HEK293 (cell line): ENCODE measurements at regions not wholly inside any gene's neighbourhood (a gene's known extent, or its start where the extent isn't known, plus 50 kb on each side); places are given as distances from the start of the nearest gene placed in this dataset.

ENCODE experiments used
- CTCF ChIA-PET: fragments of 350-600 bp; formaldehyde crosslinking; extraction: SDS; loops from one replicate; lab custom pipeline; 2021; ENCODE audit warnings: antibody characterized with exemption; lab: Yijun Ruan, JAX
- POLR2A ChIA-PET: fragments of 300-600 bp; formaldehyde crosslinking; extraction: SDS; loops from one replicate; lab custom pipeline; 2020; ENCODE audit warnings: antibody characterized with exemption, inconsistent platforms; lab: Yijun Ruan, JAX
- H3K27ac ChIP-seq: fragments of 200-500 bp; sonication (Bioruptor generic); 2 replicates; pipeline ENCODE4 v1.5.1; 2014; ENCODE audit warnings: low read depth, low read length, control low read depth, inconsistent platforms; ENCODE audit errors: extremely low read depth
- H3K36me3 ChIP-seq, 2 experiments: fragments of 200-500 bp in 1 of 2; sonication (Bioruptor generic) in 1 of 2; 1 replicate in 1 of 2; 2 replicates in 1 of 2; pipeline ENCODE4 v1.5.1; 2014 to 2017; ENCODE audit warnings: inconsistent platforms in 2 of 2, low read length in 2 of 2; ENCODE audit not compliant: control insufficient read depth in 2 of 2, insufficient read depth in 1 of 2
- H3K4me1 ChIP-seq: fragments of 200-500 bp; sonication (Bioruptor generic); 2 replicates; pipeline ENCODE4 v1.5.1; 2014; ENCODE audit warnings: mild to moderate bottlenecking, low read length, inconsistent platforms; ENCODE audit not compliant: control insufficient read depth, insufficient read depth
- H3K4me3 ChIP-seq: 2 replicates; pipeline ENCODE4 v1.5.1; 2011; ENCODE audit warnings: low read depth, mild to moderate bottlenecking, control low read depth, low read length, moderate library complexity
- H3K9me3 ChIP-seq: fragments of 200-500 bp; sonication (Bioruptor generic); 2 replicates; pipeline ENCODE4 v1.5.1; 2014; ENCODE audit warnings: low read depth, low read length, inconsistent platforms; ENCODE audit not compliant: control insufficient read depth, insufficient read depth
- BCL11A ChIP-seq: fragments of 450-650 bp; formaldehyde crosslinking; IDR thresholded peaks from 2 replicates; pipeline ENCODE4 v1.5.1; 2016; ENCODE audit warnings: low read depth, missing biosample characterization, missing genetic modification characterization
- GLIS1 ChIP-seq: fragments of 450-650 bp; formaldehyde crosslinking; IDR thresholded peaks from 2 replicates; pipeline ENCODE4 v1.5.1; 2016; ENCODE audit warnings: missing biosample characterization, missing genetic modification characterization
- KLF7 ChIP-seq: fragments of 450-650 bp; formaldehyde crosslinking; IDR thresholded peaks from 2 replicates; pipeline ENCODE4 v1.5.1; 2016; ENCODE audit warnings: missing biosample characterization, missing genetic modification characterization, borderline replicate concordance
- MEIS1 ChIP-seq: sonication (generic); formaldehyde crosslinking; IDR thresholded peaks from 2 replicates; pipeline ENCODE4 v1.8.1; 2022; ENCODE audit warnings: missing genetic modification reagents, mild to moderate bottlenecking, borderline replicate concordance
- MYNN ChIP-seq: fragments of 450-650 bp; formaldehyde crosslinking; IDR thresholded peaks from 2 replicates; pipeline ENCODE4 v1.5.1; 2016; ENCODE audit warnings: missing biosample characterization, missing genetic modification characterization, borderline replicate concordance
- PRDM4 ChIP-seq: fragments of 450-650 bp; formaldehyde crosslinking; IDR thresholded peaks from 2 replicates; pipeline ENCODE4 v1.5.1; 2017; ENCODE audit warnings: missing biosample characterization, missing genetic modification characterization
- SCRT1 ChIP-seq: fragments of 450-650 bp; formaldehyde crosslinking; IDR thresholded peaks from 2 replicates; pipeline ENCODE4 v1.5.1; 2016; ENCODE audit warnings: missing biosample characterization, missing genetic modification characterization, borderline replicate concordance
- TCF7L2 ChIP-seq: IDR thresholded peaks from 2 replicates; pipeline ENCODE4 v1.6.1; 2011; ENCODE audit warnings: low read depth, mild to moderate bottlenecking, inconsistent platforms, low read length, moderate library complexity, borderline replicate concordance
- WT1 ChIP-seq: fragments of 450-650 bp; formaldehyde crosslinking; IDR thresholded peaks from 2 replicates; pipeline ENCODE4 v1.5.1; 2016; ENCODE audit warnings: missing biosample characterization, missing genetic modification characterization
- ZFP41 ChIP-seq: fragments of 450-650 bp; formaldehyde crosslinking; IDR thresholded peaks from 2 replicates; pipeline ENCODE4 v1.5.1; 2016; ENCODE audit warnings: missing biosample characterization, missing genetic modification characterization, borderline replicate concordance
- ZFP69B ChIP-seq: fragments of 450-650 bp; formaldehyde crosslinking; IDR thresholded peaks from 2 replicates; pipeline ENCODE4 v1.5.1; 2016; ENCODE audit warnings: missing biosample characterization, missing genetic modification characterization
- ZIC2 ChIP-seq: fragments of 450-650 bp; formaldehyde crosslinking; IDR thresholded peaks from 2 replicates; pipeline ENCODE4 v1.5.1; 2016; ENCODE audit warnings: missing biosample characterization, missing genetic modification characterization
- ZNF148 ChIP-seq: fragments of 450-650 bp; formaldehyde crosslinking; IDR thresholded peaks from 2 replicates; pipeline ENCODE4 v1.5.0; 2017; ENCODE audit warnings: missing biosample characterization, missing genetic modification characterization, borderline replicate concordance
- ZNF184 ChIP-seq: fragments of 450-650 bp; IDR thresholded peaks from 2 replicates; pipeline ENCODE4 v1.5.1; 2018; ENCODE audit warnings: missing biosample characterization, mild to moderate bottlenecking, missing genetic modification characterization
- ZNF19 ChIP-seq: fragments of 450-650 bp; formaldehyde crosslinking; IDR thresholded peaks from 2 replicates; pipeline ENCODE4; 2016; ENCODE audit warnings: missing biosample characterization, missing genetic modification characterization, low read depth
- ZNF2 ChIP-seq: fragments of 450-650 bp; formaldehyde crosslinking; IDR thresholded peaks from 2 replicates; pipeline ENCODE4 v1.5.1; 2016; ENCODE audit warnings: missing biosample characterization, missing genetic modification characterization
- ZNF423 ChIP-seq: fragments of 450-650 bp; formaldehyde crosslinking; IDR thresholded peaks from 2 replicates; pipeline ENCODE4 v1.5.1; 2016; ENCODE audit warnings: missing biosample characterization, missing genetic modification characterization
- ZNF473 ChIP-seq: fragments of 450-650 bp; formaldehyde crosslinking; IDR thresholded peaks from 2 replicates; pipeline ENCODE4 v1.5.1; 2017; ENCODE audit warnings: missing biosample characterization, missing genetic modification characterization
- ZNF544 ChIP-seq: fragments of 450-650 bp; formaldehyde crosslinking; IDR thresholded peaks from 2 replicates; pipeline ENCODE4 v1.5.0; 2017; ENCODE audit warnings: missing biosample characterization, missing genetic modification characterization
- ZNF558 ChIP-seq: fragments of 450-650 bp; formaldehyde crosslinking; IDR thresholded peaks from 2 replicates; pipeline ENCODE4 v1.5.1; 2016; ENCODE audit warnings: missing biosample characterization, missing genetic modification characterization
- ZNF561 ChIP-seq: fragments of 450-650 bp; IDR thresholded peaks from 2 replicates; pipeline ENCODE4 v1.5.1; 2018; ENCODE audit warnings: missing biosample characterization, missing genetic modification characterization, borderline replicate concordance
- ZNF626 ChIP-seq: fragments of 450-650 bp; sonication (Bioruptor Pico); formaldehyde crosslinking; IDR thresholded peaks from 2 replicates; pipeline ENCODE4 v1.5.1; 2018; ENCODE audit warnings: missing biosample characterization, missing genetic modification characterization, inconsistent platforms
- ZNF707 ChIP-seq: fragments of 450-650 bp; formaldehyde crosslinking; IDR thresholded peaks from 2 replicates; pipeline ENCODE4 v1.5.1; 2016; ENCODE audit warnings: missing biosample characterization, missing genetic modification characterization
- ZNF776 ChIP-seq: fragments of 450-650 bp; formaldehyde crosslinking; IDR thresholded peaks from 2 replicates; pipeline ENCODE4 v1.5.0; 2017; ENCODE audit warnings: missing biosample characterization, missing genetic modification characterization, borderline replicate concordance
- ZSCAN16 ChIP-seq: fragments of 450-650 bp; formaldehyde crosslinking; IDR thresholded peaks from 2 replicates; pipeline ENCODE4 v1.5.1; 2016; ENCODE audit warnings: missing biosample characterization, missing genetic modification characterization
- TF ChIP-seq, protein P1 (sequence below): IDR thresholded peaks from 2 replicates; pipeline ENCODE4 v1.6.1; 2011; ENCODE audit warnings: mild to moderate bottlenecking, low read depth, low read length, borderline replicate concordance
- TF ChIP-seq, protein P2 (sequence below): fragments of 450-650 bp; formaldehyde crosslinking; IDR thresholded peaks from 2 replicates; pipeline ENCODE4 v1.5.1; 2016; ENCODE audit warnings: missing biosample characterization, missing genetic modification characterization, low read depth
- TF ChIP-seq, protein P3 (sequence below): fragments of 450-650 bp; formaldehyde crosslinking; IDR thresholded peaks from 2 replicates; pipeline ENCODE4 v1.5.1; 2017; ENCODE audit warnings: missing biosample characterization, missing genetic modification characterization

DNA sequence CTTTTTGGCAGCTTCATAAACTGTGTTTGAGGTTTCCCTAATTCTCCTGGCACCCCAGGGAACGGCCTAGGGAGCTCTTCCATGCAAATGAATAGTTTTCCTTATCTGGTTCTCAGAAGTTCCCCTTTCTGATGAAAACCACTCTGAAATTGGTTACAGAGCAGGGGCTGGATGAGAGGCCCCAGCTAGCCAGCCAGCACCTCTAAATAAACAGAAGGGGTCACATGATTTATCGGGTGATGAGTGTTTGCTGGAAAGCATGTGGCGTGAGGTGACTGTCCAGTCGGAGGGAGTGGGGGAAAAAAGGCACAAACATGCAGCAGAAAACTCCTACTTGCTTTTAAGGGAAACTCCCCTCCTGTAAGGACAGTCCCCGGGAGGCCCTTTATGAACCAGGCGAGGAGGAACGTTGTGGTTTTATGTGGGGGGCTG lies 261.2 kb upstream of the ANKRD55 start (continued):
- TF ChIP-seq, protein P1, sequence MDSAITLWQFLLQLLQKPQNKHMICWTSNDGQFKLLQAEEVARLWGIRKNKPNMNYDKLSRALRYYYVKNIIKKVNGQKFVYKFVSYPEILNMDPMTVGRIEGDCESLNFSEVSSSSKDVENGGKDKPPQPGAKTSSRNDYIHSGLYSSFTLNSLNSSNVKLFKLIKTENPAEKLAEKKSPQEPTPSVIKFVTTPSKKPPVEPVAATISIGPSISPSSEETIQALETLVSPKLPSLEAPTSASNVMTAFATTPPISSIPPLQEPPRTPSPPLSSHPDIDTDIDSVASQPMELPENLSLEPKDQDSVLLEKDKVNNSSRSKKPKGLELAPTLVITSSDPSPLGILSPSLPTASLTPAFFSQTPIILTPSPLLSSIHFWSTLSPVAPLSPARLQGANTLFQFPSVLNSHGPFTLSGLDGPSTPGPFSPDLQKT = no peak
- TF ChIP-seq, all 188 proteins: peak for 0

GRCh38 chr5:56493766-56494165 lies 260.6 kb upstream of the ANKRD55 start:
- Histone ChIP-seq H3K4me3 (no peak overlapping the region), H3K36me3 (no peaks in the 10 kb centered on the region), H3K4me1 (peaks cover 9% of the 10 kb centered on the region), H3K27ac (no peak overlapping the region), H3K9me3 (no peaks in the 10 kb centered on the region)
- TF ChIP-seq ZNF2 (tag by site-specific recombination) = no peak
- TF ChIP-seq ZNF19 (tag by site-specific recombination) = no peak
- no peak for TF ChIP-seq ZNF473
- no peak for TF ChIP-seq KLF7
- TF ChIP-seq ZNF707 (tag by site-specific recombination) = no peak
- TF ChIP-seq, protein P2, sequence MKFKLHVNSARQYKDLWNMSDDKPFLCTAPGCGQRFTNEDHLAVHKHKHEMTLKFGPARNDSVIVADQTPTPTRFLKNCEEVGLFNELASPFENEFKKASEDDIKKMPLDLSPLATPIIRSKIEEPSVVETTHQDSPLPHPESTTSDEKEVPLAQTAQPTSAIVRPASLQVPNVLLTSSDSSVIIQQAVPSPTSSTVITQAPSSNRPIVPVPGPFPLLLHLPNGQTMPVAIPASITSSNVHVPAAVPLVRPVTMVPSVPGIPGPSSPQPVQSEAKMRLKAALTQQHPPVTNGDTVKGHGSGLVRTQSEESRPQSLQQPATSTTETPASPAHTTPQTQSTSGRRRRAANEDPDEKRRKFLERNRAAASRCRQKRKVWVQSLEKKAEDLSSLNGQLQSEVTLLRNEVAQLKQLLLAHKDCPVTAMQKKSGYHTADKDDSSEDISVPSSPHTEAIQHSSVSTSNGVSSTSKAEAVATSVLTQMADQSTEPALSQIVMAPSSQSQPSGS (tag by site-specific recombination) = no peak
- no peak for TF ChIP-seq ZNF544 (tag by site-specific recombination)
- TF ChIP-seq ZNF776 = no peak
- no peak for TF ChIP-seq ZNF558 (tag by site-specific recombination)
- TF ChIP-seq MYNN = no peak
- TF ChIP-seq ZIC2 = no peak
- TF ChIP-seq SCRT1 (tag by site-specific recombination) = no peak
- no peak for TF ChIP-seq WT1 (tag by site-specific recombination)
- no peak for TF ChIP-seq MEIS1
- TF ChIP-seq TCF7L2 = no peak
- TF ChIP-seq GLIS1 (tag by site-specific recombination) = no peak
- no peak for TF ChIP-seq PRDM4 (tag by site-specific recombination)
- TF ChIP-seq ZFP41 (tag by site-specific recombination) = no peak
- CTCF ChIA-PET = interaction anchor here (1.6 kb wide), 1 partner anchor 223 kb away, joined by 4 read pairs; no protein-coding TSS in a partner anchor
- POLR2A ChIA-PET = no interaction called here

DNA sequence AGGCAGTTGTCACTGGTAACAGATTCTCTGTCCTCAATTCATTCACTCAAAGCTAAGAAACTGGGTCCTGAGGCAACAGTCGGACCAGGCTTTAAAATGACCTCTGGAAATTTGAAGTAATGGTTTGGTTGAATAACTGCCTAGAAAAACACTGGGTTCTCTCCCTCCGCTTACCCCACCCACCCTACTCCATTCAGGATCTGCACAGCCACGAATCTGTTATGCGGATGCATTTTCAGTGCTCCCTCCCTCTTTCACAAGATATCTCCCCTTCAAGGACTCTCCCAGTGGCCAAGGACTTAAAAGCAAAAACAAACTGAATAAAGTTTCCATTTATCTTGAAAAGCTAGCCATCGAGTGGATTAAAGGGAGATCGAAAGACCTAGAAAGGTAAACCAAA lies 260.2 kb upstream of the ANKRD55 start:
- H3K36me3 ChIP-seq = no peaks in the 10 kb centered on the region
- H3K4me1 ChIP-seq = peaks cover 9% of the 10 kb centered on the region
- H3K27ac ChIP-seq = no peak overlapping the region
- ChIA-PET CTCF (interaction anchor here (1.6 kb wide), 1 partner anchor 222 kb away, joined by 4 read pairs; no protein-coding TSS in a partner anchor), POLR2A (no interaction called here)
- no peak overlapping the region for H3K4me3 ChIP-seq
- H3K9me3 ChIP-seq = no peaks in the 10 kb centered on the region
- TF ChIP-seq ZNF561 (no peak), ZSCAN16 (tag by site-specific recombination) (no peak), ZNF626 (no peak), ZNF423 (tag by site-specific recombination) (no peak), ZFP69B (tag by site-specific recombination) (no peak), BCL11A (no peak), ZNF184 (tag by site-specific recombination) (no peak), ZNF148 (no peak)
- TF ChIP-seq, protein P3, sequence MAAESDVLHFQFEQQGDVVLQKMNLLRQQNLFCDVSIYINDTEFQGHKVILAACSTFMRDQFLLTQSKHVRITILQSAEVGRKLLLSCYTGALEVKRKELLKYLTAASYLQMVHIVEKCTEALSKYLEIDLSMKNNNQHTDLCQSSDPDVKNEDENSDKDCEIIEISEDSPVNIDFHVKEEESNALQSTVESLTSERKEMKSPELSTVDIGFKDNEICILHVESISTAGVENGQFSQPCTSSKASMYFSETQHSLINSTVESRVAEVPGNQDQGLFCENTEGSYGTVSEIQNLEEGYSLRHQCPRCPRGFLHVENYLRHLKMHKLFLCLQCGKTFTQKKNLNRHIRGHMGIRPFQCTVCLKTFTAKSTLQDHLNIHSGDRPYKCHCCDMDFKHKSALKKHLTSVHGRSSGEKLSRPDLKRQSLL (tag by site-specific recombination) = no peak
